Hepatocyte (in vitro differentiated cells): ENCODE measurements at regions not wholly inside any gene's neighbourhood (a gene's known extent, or its start where the extent isn't known, plus 50 kb on each side); places are given as distances from the start of the nearest gene placed in this dataset.

ENCODE experiments used
- EZH2 ChIP-seq: fragments of 200-600 bp; sonication (generic); IDR thresholded peaks from 2 replicates; pipeline ENCODE4 v1.6.1; 2016; ENCODE audit warnings: antibody characterized with exemption, mild to moderate bottlenecking, borderline replicate concordance
- TF ChIP-seq, protein P1 (sequence below): fragments of 200-600 bp; sonication (generic); IDR thresholded peaks from 2 replicates; pipeline ENCODE4 v1.5.1; 2016; ENCODE audit warnings: antibody characterized with exemption, mild to moderate bottlenecking; ENCODE audit not compliant: poor library complexity

- TF ChIP-seq, protein P1, sequence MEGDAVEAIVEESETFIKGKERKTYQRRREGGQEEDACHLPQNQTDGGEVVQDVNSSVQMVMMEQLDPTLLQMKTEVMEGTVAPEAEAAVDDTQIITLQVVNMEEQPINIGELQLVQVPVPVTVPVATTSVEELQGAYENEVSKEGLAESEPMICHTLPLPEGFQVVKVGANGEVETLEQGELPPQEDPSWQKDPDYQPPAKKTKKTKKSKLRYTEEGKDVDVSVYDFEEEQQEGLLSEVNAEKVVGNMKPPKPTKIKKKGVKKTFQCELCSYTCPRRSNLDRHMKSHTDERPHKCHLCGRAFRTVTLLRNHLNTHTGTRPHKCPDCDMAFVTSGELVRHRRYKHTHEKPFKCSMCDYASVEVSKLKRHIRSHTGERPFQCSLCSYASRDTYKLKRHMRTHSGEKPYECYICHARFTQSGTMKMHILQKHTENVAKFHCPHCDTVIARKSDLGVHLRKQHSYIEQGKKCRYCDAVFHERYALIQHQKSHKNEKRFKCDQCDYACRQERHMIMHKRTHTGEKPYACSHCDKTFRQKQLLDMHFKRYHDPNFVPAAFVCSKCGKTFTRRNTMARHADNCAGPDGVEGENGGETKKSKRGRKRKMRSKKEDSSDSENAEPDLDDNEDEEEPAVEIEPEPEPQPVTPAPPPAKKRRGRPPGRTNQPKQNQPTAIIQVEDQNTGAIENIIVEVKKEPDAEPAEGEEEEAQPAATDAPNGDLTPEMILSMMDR = peak; percentile 50
- TF ChIP-seq EZH2 = no peak
These were observed 960.3 kb upstream of the LRRN3 start for GRCh38 chr7:110130669-110131068.
